HG03060 (cell line): ENCODE measurements at regions not wholly inside any gene's neighbourhood (a gene's known extent, or its start where the extent isn't known, plus 50 kb on each side); places are given as distances from the start of the nearest gene placed in this dataset.

Experiments
- ATAC-seq: cut with Tn5 transposase; IDR thresholded peaks from one replicate; pipeline ENCODE4 v1.9.1; 2021; ENCODE audit warnings: low read depth, moderate number of reproducible peaks; ENCODE audit not compliant: unreplicated experiment

GRCh38 chr4:58723954-58724353 lies 1613.8 kb upstream of the IGFBP7 start:
- no peak for ATAC-seq

GRCh38 chr4:58711039-58711438 lies 1600.9 kb upstream of the IGFBP7 start:
- no peak for ATAC-seq

GRCh38 chr4:58688568-58688967 lies 1578.4 kb upstream of the IGFBP7 start:
- no peak for ATAC-seq

GRCh38 chr4:58679886-58680285 lies 1569.7 kb upstream of the IGFBP7 start:
- no peak for ATAC-seq

- no peak for ATAC-seq
Measured at GRCh38 chr4:58679051-58679450, 1568.9 kb upstream of the IGFBP7 start.

- ATAC-seq: no peak
Measured at GRCh38 chr4:58669783-58670182, 1559.6 kb upstream of the IGFBP7 start.

- no peak for ATAC-seq
Measured at GRCh38 chr4:58665649-58666048, 1555.5 kb upstream of the IGFBP7 start.

GRCh38 chr4:58658701-58659100 lies 1548.5 kb upstream of the IGFBP7 start:
- ATAC-seq: no peak

- ATAC-seq: no peak
Measured at GRCh38 chr4:58653251-58653650, 1543.1 kb upstream of the IGFBP7 start.

GRCh38 chr4:58649226-58649625 lies 1539.0 kb upstream of the IGFBP7 start:
- no peak for ATAC-seq

GRCh38 chr4:58646126-58646525 lies 1535.9 kb upstream of the IGFBP7 start:
- ATAC-seq: no peak

- no peak for ATAC-seq
Measured at GRCh38 chr4:58644549-58644948, 1534.4 kb upstream of the IGFBP7 start.

GRCh38 chr4:58636381-58636780 lies 1526.2 kb upstream of the IGFBP7 start:
- ATAC-seq: no peak

GRCh38 chr4:58617226-58617625 lies 1507.0 kb upstream of the IGFBP7 start:
- no peak for ATAC-seq

GRCh38 chr4:58611012-58611411 lies 1500.8 kb upstream of the IGFBP7 start:
- ATAC-seq: no peak

GRCh38 chr4:58606303-58606702 lies 1496.1 kb upstream of the IGFBP7 start:
- no peak for ATAC-seq

- ATAC-seq: no peak
Measured at GRCh38 chr4:58603951-58604350, 1493.8 kb upstream of the IGFBP7 start.

GRCh38 chr4:58602731-58603359 lies 1492.7 kb upstream of the IGFBP7 start:
- no peak for ATAC-seq

- ATAC-seq: no peak
Measured at GRCh38 chr4:58602022-58602421, 1491.8 kb upstream of the IGFBP7 start.

- no peak for ATAC-seq
Measured at GRCh38 chr4:58600290-58600689, 1490.1 kb upstream of the IGFBP7 start.

GRCh38 chr4:58590722-58591121 lies 1480.5 kb upstream of the IGFBP7 start:
- ATAC-seq: no peak

GRCh38 chr4:58587856-58588255 lies 1477.7 kb upstream of the IGFBP7 start:
- ATAC-seq: no peak

- no peak for ATAC-seq
Measured at GRCh38 chr4:58566260-58566659, 1456.1 kb upstream of the IGFBP7 start.
